Amniotic epithelial cell (primary cell): ENCODE measurements at regions not wholly inside any gene's neighbourhood (a gene's known extent, or its start where the extent isn't known, plus 50 kb on each side); places are given as distances from the start of the nearest gene placed in this dataset.

Experiments used
- DNase-seq: peaks from one replicate; pipeline ENCODE4 v3.0.0-alpha.2; 2010; ENCODE audit warnings: low read depth

DNA sequence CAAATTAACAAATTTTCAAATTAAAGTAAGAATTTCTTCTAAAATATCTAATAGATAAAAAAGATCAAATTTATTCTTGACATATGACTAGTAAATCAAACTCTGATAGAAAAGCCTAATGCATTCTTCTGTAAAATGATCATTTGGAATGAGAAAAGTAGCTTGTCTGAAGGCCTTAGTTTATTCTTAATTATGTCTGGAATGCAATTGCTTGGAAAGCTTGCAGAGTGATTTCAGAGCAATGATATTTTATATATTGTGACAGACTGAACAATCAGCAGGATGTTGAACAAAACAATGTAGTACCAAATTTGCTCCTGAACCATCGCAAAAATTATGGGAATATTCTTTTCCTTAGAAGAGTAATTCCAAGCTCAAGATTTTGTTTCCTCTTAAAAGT is 789.6 kb upstream of the NOVA1 start:
- DNase-seq = no peak

DNA sequence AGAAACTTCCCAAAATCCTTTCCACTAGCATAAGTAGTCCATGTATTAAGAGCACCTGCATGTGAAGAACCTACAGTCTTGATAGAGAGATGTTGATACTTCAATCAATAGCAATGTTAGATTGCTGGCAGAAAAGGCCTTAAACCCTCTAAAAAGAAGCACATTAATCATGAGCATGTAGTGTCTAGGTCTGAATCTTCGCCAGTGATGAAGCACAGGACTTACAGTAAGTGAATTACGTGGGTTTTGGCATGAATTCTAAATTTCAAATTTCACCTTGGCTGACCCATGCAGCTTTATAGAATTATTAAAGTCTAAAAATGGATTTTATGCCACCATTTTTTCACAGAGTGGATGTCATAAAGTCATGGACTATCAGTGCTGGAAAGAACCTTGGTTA is 791.6 kb upstream of the NOVA1 start:
- DNase-seq = no peak

DNA sequence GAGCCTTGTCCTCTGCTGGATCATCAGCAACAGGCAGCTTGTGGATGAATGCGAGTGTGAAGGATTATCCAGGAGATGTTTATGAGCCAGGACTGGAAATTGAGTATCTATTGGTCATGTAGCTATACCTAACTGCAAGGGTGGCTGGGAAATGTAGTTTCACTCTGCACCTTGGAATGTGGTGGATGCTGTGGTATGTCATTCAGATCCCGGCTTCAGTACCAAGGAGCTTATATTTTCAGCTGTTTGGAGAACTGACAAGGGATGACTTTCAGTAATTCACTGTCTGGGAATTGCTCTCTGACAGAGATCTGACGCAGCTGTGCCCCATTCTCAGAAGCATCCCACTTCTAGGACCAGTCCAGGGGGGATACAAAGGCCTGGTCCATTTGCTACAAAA is 792.3 kb upstream of the NOVA1 start:
- no peak for DNase-seq

DNA sequence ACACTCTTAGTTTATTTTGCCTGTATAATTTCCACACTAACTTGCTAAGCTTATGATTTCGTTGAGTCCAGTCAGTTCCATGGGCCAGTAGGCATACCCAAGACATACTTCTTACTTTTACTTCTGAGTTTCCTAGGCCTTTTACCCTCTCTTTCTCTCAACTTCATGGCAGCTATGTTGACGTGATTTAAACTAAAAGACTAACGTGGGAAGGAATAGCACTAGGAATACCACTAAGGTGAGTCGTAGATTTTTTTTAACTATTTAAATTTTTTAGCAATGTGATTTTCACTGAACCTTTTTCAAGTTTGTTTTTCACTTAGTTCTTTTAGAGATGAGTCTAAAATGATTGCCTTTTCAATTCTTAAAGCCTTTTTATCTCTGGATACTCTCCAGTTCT is 793.5 kb upstream of the NOVA1 start:
- DNase-seq = no peak

- DNase-seq = no peak
Measured at GRCh38 chr14:27392153-27392552, 794.3 kb upstream of the NOVA1 start.

GRCh38 chr14:27409944-27410343 is 812.1 kb upstream of the NOVA1 start:
- DNase-seq = no peak

DNA sequence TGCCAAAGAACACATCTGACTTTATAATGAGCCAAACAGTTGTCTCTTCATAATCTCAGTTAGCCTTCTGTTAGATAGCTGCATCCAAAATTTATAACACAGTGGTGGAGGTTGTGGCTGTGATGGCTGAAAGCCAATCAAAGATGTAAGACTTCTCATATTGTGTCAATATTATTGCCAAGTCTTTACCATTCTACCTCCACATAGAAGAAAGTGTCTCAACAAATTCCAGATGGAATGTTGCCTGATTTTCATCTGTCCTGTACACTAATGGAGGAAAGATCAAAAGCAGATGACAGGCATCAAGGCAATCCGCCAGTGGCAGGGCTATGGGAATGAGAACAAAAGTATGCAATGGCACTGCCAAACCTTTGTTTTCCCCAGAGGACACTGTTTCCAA is 813.1 kb upstream of the NOVA1 start:
- DNase-seq = no peak

- DNase-seq = no peak
Measured at GRCh38 chr14:27427796-27428195, 830.0 kb upstream of the NOVA1 start.

GRCh38 chr14:27435923-27436670 is 838.3 kb upstream of the NOVA1 start:
- no peak for DNase-seq

DNA sequence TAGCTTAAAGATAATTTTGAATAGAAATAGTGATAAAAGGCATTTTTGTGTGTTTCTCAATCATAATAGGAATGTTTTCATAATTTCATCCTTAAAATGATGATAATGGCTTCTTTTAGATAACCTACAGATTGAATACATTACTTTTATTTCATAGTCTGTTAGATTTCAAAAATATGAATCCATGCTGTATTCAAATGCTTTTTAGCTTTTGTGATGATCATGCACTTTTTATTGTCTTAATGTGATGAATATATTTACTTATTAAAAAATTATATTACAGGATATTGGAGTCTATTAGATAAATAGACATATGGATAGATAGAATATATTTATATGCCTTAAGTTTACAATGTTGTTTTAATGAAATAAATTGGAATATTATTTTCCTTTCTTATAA is 886.8 kb upstream of the NOVA1 start:
- no peak for DNase-seq

- no peak for DNase-seq
Measured at GRCh38 chr14:27485193-27485592, 887.4 kb upstream of the NOVA1 start.

- no peak for DNase-seq
Measured at GRCh38 chr14:27506272-27506671, 908.4 kb upstream of the NOVA1 start.

- DNase-seq = no peak
Measured at GRCh38 chr14:27528328-27528727, 930.5 kb upstream of the NOVA1 start.

GRCh38 chr14:27536748-27537147 is 938.9 kb upstream of the NOVA1 start:
- DNase-seq = no peak

- no peak for DNase-seq
Measured at GRCh38 chr14:27546111-27546510, 948.3 kb upstream of the NOVA1 start.

GRCh38 chr14:27553790-27554189 is 956.0 kb upstream of the NOVA1 start:
- no peak for DNase-seq

DNA sequence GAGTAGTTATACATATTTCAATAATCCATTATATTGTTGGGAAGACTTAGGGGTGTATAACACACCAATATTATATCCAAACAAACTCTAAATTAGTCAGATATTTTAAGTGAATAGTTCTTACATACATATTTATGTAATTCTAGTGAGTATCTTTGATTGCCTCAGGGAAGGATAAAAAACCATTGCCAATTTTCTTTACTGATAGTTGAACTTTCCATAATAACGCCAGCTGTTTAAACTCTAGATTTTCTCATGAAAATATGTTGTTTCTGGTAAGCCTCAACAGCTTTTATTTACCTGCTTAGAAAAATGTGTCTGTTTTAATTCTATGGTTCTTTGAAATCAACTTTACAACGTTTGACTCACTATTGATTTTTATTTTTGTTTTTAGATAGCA is 959.6 kb upstream of the NOVA1 start:
- no peak for DNase-seq

DNA sequence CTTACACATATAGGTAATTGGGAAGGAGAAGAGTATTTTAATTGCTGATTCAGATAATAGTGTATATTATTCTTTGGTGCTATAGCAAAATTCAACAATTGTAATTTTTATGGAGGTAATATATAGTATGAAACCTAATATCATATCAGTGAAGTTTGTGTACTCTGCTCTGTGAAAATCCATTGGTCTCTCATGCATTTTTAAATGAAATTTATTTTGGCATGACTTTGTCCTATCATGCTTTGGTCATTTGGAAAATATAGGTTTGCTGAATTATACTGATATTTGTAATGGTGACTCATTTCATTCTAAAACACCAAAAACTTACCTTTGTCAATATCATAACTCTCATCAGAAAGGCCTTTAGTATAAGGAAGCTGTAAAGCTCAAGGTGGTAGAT is 962.0 kb upstream of the NOVA1 start:
- no peak for DNase-seq

- DNase-seq = no peak
Measured at GRCh38 chr14:27566843-27567382, 969.1 kb upstream of the NOVA1 start.

- no peak for DNase-seq
Measured at GRCh38 chr14:27573018-27573417, 975.2 kb upstream of the NOVA1 start.

DNA sequence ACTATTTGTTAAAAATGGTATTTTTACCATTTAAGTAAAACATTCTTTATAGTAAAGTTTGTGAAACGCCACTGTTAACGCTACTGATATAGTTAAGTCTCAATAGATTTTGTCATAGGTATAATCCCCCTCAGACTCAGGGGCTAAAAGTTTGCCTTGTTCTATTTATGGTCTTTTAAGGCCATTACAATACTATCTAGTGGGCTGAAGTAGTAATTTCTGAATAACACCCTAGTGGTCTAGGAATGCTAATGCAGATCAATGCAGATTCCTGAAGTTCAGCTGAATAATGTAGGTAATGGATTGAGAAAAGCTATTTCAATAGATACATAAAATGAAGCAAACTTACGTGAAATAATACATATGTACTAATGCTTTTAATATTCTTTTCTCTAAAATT is 989.3 kb upstream of the NOVA1 start:
- DNase-seq = no peak

DNA sequence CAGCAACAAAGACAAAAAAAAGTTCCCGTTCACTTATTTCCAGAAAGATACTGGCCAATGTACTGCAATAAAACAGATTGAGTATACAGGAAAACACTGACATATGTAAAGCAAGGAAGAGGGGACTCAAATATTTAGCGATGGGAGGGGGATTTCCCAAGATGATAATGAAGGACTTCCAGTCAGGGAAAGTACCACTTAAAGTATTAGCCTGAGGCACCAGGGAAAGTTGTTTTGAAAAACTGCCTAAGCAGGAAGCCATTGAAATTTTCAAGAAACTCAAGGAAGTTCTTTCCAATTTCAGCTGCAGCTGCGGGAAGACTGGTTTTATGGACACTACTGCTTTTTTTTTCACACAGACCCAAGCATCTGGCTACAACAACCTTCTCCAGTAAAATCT is 1007.4 kb upstream of the NOVA1 start:
- no peak for DNase-seq

DNA sequence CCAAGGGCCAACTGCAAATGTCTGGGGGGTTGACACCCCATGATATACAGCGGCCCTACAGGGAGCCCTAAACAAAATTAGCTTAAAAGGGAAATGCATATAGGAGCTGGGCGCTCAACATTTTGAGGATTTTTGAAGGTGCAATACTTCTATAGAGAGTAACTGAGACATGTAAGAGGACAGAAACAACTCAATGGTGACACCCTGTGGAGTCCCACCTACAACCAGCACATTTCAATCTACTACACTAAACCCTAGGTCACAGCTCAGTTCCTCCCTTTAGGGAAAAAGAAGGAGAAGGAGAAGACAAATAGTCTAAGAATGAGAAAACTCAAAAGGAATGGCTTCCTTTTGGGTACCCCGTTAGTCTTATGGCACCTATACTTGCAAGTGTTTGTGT is 1010.5 kb upstream of the NOVA1 start:
- no peak for DNase-seq

GRCh38 chr14:27612121-27612520 is 1014.3 kb upstream of the NOVA1 start:
- DNase-seq = no peak
